ENCODE measurements at regions not wholly inside any gene's neighbourhood (a gene's known extent, or its start where the extent isn't known, plus 50 kb on each side); places are given as distances from the start of the nearest gene placed in this dataset.

GRCh38 chr1:5745800-5746610 is 246.2 kb downstream of the NPHP4 start:
- H3K27ac ChIP-seq: no peak overlapping the region
- WGBS (ENCODE audit: insufficient coverage, low coverage, low lambda C conversion rate, missing lambda C conversion rate): 0% methylated on average over 3 of the region's 21 CpGs
- peak; percentile 80 to 98 (median 94) for TF ChIP-seq CTCF (IDR thresholded peaks at IDR 0.05)
- TF ChIP-seq POLR2A (IDR thresholded peaks at IDR 0.05): no peak
- peak; percentile 84 to 92 (median 87) for ATAC-seq
- no peaks in the 10 kb centered on the region for H3K9me3 ChIP-seq
- intact Hi-C loops (cut with DNase I): loop anchor here (5.0 to 10.0 kb wide), 2 partner anchors 231 to 234 kb away; no protein-coding TSS in a partner anchor
- H3K27me3 ChIP-seq: no peaks in the 10 kb centered on the region
- H3K4me3 ChIP-seq: no peak overlapping the region
- no peaks in the 10 kb centered on the region for H3K4me1 ChIP-seq
- DNase-seq: peak; percentile 65 to 78 (median 72)
- H3K36me3 ChIP-seq: no peaks in the 10 kb centered on the region

- Histone ChIP-seq H3K27ac (no peak overlapping the region), H3K4me3 (no peak overlapping the region), H3K9me3 (no peaks in the 10 kb centered on the region), H3K4me1 (no peaks in the 10 kb centered on the region), H3K36me3 (no peaks in the 10 kb centered on the region), H3K27me3 (no peaks in the 10 kb centered on the region)
- intact Hi-C loops (cut with DNase I): loop anchor here (5.0 to 10.0 kb wide), 2 partner anchors 230 to 233 kb away; no protein-coding TSS in a partner anchor
- WGBS (ENCODE audit: insufficient coverage, low coverage, low lambda C conversion rate, missing lambda C conversion rate): 29% methylated on average over 16 of the region's 26 CpGs
- TF ChIP-seq CTCF (IDR thresholded peaks at IDR 0.05) (no peak), POLR2A (IDR thresholded peaks at IDR 0.05) (no peak)
- no peak for ATAC-seq
- DNase-seq: peak; percentile 4 to 42 (median 18)
These were observed 247.1 kb downstream of the NPHP4 start for GRCh38 chr1:5744911-5745799.

DNA sequence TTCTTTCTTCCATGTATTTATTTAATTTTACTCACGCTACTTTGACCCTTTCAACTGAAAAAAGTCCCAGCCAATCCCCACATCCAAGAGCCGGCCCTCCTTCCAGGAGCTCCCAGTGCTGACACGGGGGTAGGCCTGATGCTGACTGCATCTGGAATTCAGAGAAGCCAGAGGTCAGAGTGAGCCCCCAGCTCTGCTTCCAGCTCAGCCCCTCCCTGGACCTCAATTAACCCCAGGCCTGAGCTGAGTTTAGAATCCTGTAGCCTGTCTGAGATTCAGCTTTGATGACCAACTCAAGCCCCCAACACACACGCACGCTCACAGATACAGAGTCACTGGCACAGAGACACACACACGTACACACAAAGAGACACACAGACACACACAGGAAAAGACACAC is 247.9 kb downstream of the NPHP4 start:
- H3K4me3 ChIP-seq: no peak overlapping the region
- no peak for TF ChIP-seq POLR2A (IDR thresholded peaks at IDR 0.05)
- no peak for TF ChIP-seq CTCF (IDR thresholded peaks at IDR 0.05)
- ATAC-seq (no peak), DNase-seq (peak in 2 of 3 donors; percentile 3 to 11)
- H3K27me3 ChIP-seq: no peaks in the 10 kb centered on the region
- intact Hi-C loops (cut with DNase I): loop anchor here in 1 of 2 donors (10.0 kb wide), 1 partner anchor 230 kb away; no protein-coding TSS in a partner anchor
- H3K9me3 ChIP-seq: no peaks in the 10 kb centered on the region
- H3K4me1 ChIP-seq: no peaks in the 10 kb centered on the region
- 45% methylated on average over 4 of the region's 6 CpGs for WGBS (ENCODE audit: insufficient coverage, low coverage, low lambda C conversion rate, missing lambda C conversion rate)
- no peak overlapping the region for H3K27ac ChIP-seq
- H3K36me3 ChIP-seq: no peaks in the 10 kb centered on the region

DNA sequence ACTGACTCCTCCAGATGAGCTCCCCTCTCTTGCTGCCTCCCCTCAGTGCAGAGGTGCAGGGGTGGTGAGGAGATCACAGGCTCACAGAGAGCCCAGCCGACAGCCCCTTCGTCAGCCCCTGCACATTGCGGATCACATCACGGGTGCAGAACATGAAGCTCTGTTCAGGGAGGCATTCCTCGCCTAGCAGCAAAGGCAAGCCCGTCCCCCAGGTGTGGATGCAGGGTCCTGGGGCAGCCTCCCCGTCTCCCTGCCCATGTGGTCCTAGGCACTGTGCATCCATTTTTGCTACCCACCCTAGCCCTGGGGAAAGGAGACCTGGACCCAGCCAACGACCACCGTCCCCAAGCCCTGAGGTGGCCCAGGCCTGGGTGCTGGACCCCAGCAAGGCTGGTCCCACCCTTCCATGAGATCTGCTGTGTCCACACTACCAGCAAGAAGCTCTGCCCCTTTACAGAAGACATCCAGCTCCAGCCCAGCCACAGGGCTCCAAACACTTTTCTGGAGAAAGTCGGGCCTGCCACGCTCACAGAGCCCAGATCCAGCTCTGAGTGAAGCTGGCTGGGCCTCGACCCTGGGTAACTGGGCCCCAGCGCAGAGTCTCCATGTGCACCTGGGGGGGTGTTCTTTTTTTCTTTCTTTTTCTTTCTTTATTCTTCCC is 248.7 kb downstream of the NPHP4 start:
- intact Hi-C loops (cut with DNase I): loop anchor here in 1 of 2 donors (10.0 kb wide), 1 partner anchor 229 kb away; no protein-coding TSS in a partner anchor
- Histone ChIP-seq H3K27ac (no peak overlapping the region), H3K27me3 (no peaks in the 10 kb centered on the region), H3K4me1 (no peaks in the 10 kb centered on the region), H3K9me3 (no peaks in the 10 kb centered on the region), H3K36me3 (no peaks in the 10 kb centered on the region), H3K4me3 (no peak overlapping the region)
- DNase-seq (peak; percentile 9 to 40 (median 37)), ATAC-seq (no peak)
- 0% methylated on average over 1 of the region's 13 CpGs for WGBS (ENCODE audit: insufficient coverage, low coverage, low lambda C conversion rate, missing lambda C conversion rate)
- TF ChIP-seq CTCF (IDR thresholded peaks at IDR 0.05) (no peak), POLR2A (IDR thresholded peaks at IDR 0.05) (no peak)

All from right lobe of liver (tissue), 6 donors.